NCI-H2029 treated with DMSO at 0.1 percent for 48 hours (cell line): ENCODE measurements at regions not wholly inside any gene's neighbourhood (a gene's known extent, or its start where the extent isn't known, plus 50 kb on each side); places are given as distances from the start of the nearest gene placed in this dataset.

ENCODE experiments used
- DNase-seq: peaks from one replicate; lab custom pipeline; 2025; lab: John Stamatoyannopoulos, UW

DNA sequence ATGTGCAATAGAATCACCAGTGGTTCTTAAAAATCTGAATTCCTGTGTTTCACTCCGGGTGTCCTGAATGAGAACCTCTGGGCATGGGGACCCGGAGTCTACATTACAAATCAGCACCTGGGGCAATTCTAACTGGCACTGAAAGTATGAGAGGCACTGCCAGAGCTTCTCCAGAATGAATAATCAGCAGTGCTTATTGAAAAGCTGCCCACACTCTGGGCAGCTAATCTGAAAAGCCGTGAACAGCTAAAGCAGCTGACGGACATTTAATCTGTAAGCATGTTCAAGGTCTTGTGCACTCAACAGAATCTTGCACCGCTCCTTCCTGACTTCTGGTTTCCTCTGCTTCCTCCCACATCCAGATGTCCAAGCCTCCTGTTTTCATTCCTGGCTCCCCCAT lies 113.3 kb upstream of the KIF5B start:
- DNase-seq = no peak

GRCh38 chr10:32167450-32167849 lies 111.2 kb upstream of the KIF5B start:
- DNase-seq = no peak

GRCh38 chr10:32166365-32166764 lies 110.1 kb upstream of the KIF5B start:
- DNase-seq = no peak

DNA sequence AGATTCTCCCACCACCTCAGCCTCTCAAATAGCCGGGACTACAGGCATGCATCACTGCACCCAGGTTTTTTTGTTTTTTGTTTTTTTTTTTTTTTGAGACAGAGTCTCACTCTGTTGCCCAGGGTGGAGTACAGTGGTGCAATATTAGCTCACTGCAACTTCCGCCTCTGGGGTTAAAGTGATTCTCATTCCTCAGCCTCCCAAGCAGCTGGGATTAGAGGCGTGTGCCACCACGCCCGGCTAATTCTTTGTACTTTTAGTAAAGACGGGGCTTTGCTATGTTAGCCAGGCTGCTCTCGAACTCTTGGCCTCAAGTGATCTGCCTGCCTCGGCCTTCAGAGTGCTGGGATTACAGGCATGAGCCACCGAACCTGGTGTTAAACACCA lies 107.5 kb upstream of the KIF5B start:
- no peak for DNase-seq

DNA sequence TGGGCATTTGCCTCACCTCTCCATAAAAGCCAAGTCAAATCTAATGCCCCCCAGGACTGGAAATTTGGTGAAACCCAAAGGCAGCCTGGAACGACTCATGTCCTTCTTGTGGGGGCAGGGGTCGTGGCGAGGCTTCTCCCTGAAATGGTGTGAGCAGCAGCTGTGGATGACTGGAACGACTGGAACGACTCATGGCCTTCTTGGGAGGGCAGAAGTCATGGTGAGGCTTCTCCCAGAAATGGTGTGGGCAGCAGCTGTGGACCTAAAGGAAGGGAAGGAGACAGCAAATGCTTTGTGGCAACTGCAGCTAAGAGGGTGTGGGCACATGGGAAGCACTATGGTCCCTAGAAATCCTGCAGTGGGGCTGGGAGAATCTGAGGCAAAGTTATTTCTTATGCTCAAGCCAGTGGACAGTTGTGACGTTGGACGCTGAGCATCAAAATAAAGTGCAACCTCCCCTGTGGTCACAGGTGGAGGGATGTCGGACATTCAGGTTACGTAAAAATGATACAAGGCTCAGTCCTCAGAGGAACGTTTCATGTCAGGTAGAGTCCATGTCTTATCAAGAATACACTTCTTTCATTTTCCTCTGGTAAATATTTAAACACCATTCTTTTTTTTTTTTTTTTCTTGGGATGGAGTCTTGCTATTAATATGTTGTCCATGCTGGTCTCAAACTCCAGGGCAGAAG lies 107.0 kb upstream of the KIF5B start:
- no peak for DNase-seq

- no peak for DNase-seq
Observed at GRCh38 chr10:32161586-32161985, 105.4 kb upstream of the KIF5B start.

- DNase-seq = no peak
Observed at GRCh38 chr10:32160864-32161263, 104.6 kb upstream of the KIF5B start.

GRCh38 chr10:32159264-32159663 lies 103.0 kb upstream of the KIF5B start:
- DNase-seq = peak; percentile 3

DNA sequence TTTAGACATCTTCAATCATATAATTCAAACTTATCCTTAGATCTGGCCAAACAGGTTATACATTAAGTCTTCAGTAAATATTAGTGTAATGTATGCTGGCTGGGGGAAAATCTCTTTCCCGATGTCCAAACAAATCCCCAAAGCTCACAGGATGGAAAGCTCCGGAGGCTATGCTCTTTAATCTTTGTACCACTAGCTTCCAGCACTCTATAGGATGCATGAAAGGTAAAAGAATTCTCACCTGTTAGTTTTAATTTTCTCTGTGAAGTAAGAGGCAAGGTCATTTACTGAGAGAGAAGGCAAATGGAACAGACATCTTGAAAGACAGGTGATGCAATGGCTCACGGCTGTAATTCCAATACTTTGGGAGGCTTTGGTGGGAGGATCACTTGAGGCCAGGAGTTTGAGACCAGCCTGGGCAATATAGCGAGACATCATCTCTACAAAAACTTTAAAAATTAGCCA lies 99.8 kb upstream of the KIF5B start:
- DNase-seq = no peak

DNA sequence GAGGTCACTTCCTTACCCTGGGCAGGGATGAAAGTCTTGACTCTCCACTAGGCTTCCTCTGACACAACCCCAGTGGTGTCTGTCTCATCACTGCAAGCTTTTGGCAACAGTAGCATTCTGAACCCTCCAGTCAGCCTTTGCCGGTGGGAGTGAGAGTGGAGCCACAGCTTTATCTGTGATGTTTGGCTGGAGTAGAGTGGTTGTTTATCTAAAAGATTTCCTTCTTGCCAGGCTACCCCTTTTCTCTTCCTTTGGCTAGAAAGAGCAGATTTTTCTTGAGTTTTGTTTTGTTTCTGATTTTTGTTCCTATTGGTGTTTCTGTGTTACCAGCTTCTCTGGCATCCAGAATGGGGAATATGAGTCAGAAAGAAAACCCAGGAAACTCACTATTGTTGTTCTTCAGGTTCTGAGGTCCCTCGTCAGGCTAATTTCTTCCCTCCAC lies 98.9 kb upstream of the KIF5B start:
- no peak for DNase-seq

- no peak for DNase-seq
Observed at GRCh38 chr10:32153931-32154330, 97.7 kb upstream of the KIF5B start.

DNA sequence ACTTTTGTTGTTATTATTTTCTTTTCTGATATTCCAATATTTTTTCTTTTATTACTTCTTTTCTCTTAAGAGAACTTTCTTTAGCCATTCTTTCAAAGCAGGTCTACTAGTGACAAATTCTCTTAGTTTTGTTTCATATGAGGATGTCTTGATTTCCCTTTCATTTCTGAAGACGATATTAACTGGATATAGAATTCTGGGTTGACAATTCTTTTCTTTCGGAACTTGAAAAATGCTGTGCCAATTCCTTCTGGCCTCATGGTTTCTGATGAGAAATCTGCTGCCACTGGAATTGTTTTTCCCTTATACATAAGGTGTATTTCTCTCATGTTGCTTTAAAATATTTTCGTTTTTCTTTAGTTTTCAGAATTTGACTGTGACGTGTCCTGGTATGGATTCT lies 97.0 kb upstream of the KIF5B start:
- DNase-seq = no peak

DNA sequence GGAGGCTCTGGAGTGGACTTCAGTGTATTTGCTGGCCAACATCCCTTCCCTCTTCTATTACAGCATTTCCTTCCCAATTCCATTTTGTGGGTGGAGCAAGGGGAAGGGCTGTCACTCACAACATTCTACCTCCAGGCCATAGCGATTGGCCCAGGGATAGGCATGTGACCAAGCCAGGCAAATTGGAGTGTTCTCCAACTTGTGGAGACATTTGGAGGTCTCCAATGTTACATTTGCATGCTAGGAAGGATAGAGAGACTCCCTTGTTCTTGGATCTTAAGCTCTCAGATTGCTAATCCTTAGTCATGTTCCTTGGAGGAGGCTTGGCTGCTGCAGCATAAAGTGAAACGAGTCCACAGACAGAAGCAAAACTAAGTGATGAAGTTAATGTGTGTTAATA lies 95.6 kb upstream of the KIF5B start:
- DNase-seq = no peak

DNA sequence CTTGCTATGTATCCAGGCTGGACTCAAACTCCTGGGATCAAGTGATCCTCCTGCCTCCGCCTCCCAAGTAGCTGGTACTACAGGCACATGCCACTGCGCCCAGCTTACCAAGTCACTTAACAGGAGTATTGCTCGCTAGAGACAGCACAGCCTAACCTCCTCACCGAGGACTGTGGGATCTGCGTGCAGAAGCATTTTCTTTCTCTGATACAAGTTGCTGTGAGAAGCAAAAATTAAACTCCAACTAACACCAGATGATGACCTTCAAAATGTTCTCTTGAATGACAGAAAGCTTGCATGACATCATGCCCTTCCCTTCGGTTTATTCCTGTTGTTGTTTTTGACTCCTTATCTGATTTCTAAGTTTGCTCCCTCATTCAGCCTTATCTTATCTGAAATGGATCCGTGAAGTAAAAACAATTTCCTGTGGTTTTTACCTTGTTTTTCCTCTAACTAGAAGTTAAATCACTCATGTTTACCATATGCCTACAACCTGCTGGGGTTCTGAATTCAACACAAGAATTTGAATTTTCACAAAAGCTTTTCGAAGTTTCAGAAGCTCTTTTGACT lies 94.4 kb upstream of the KIF5B start:
- no peak for DNase-seq

- DNase-seq = no peak
Observed at GRCh38 chr10:32149252-32149955, 93.2 kb upstream of the KIF5B start.

DNA sequence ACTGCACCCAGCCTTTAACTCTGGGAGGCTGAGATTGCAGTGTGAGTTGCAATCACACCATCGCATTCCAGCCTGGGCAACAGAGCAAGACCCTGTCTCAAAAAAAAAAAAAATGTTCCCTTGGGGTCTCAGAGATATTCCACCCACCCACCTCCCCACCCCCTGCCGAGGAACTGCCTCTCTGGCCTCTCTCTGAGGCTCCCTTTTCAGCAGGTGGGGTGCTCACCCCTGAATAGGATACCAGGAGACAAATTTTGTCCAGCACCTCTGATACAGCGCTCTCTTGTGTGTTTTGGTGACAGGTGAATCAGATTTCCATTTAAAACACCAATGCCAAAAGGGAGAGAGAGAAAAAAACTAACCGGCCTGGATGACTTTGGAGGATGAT lies 92.6 kb upstream of the KIF5B start:
- no peak for DNase-seq

GRCh38 chr10:32147730-32148129 lies 91.5 kb upstream of the KIF5B start:
- DNase-seq = no peak

GRCh38 chr10:32146166-32146565 lies 89.9 kb upstream of the KIF5B start:
- no peak for DNase-seq

DNA sequence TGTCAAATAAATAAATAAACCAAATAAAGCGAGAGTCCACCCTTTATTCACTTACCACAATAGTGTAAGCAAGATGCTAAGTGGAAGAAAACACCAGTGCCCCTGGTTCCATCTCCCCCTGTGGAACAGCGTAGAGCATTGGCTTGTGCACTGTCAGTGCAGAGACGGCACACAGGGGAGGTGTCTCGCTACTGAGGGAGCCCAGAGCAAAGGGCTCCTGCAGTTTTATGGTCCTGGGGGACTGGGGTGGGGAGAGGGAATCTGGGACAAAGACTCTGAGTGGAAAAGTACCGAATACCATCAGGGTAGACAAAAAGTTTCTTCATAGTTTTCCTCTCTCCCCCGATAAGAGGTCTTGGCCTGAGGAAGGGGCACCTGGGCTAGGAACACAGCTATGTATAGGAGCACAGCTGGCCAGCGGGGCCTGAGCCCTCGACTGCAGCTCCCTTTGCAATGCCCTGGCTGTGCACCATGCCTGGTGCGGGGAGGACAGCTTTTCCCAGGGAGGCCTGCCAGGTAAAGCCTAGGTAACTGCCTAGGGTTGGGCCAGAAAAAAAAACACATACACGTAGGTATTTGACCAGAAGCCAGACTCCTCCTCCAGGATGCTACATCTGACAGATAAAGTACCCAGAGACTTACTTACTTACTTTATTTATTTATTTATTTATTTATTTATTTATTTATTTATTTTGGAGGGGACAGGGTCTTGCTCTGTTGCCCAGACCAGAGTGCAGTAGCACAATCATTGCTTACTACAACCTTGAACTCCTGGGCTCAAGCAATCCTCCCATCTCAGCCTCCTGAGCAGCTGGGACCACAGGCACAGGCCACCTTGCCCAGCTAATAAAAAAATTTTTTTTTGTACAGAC lies 88.8 kb upstream of the KIF5B start:
- DNase-seq = no peak

- no peak for DNase-seq
Observed at GRCh38 chr10:32143302-32143847, 87.2 kb upstream of the KIF5B start.

DNA sequence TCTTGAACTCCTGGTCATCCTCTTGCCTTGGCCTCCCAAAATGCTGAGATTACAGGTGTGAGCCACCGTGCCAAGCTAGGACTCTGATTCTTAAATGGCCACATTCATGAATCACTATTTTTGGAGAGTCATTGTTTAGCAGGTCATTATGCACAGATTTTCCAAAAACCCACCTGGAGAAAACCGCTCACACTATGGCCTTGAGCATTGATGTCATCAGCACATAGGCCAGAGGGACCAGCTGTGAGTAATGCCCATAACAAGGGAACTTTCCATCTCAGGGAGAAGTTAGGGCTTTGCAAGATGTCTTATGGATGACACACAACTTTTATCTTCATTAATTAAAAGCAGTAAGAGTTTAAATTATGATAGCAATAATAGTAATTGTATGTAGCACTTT lies 86.4 kb upstream of the KIF5B start:
- no peak for DNase-seq
